HCT116 (cell line): ENCODE measurements at regions not wholly inside any gene's neighbourhood (a gene's known extent, or its start where the extent isn't known, plus 50 kb on each side); places are given as distances from the start of the nearest gene placed in this dataset.

Source experiments
- ATAC-seq: fragments of 200-7000 bp; cut with Tn5 transposase; 2 replicates; pipeline ENCODE4 v1.9.1; 2020; ENCODE audit warnings: mild to moderate bottlenecking, moderate library complexity
- BruUV-seq: library from RNA; stranded (reverse); fragments of 400-500 nt; replicated peaks from 2 replicates; lab custom pipeline; 2021; lab: Mats Ljungman, UMichigan
- CTCF ChIA-PET: fragments of 300-600 bp; sonication (Branson Sonifier 250); formaldehyde crosslinking; loops from one replicate; lab custom pipeline; 2021; ENCODE audit warnings: antibody characterized with exemption; lab: Charles Lee
- POLR2A ChIA-PET: fragments of 300-600, 350-600 bp; sonication (Branson Sonifier 250); formaldehyde crosslinking; loops from one replicate; lab custom pipeline; 2021; ENCODE audit warnings: antibody characterized with exemption; lab: Charles Lee
- RAD21 ChIA-PET, 2 experiments: fragments of 300-600 bp; sonication (Branson Sonifier 250); formaldehyde crosslinking; loops; one replicate each; lab custom pipeline; 2023; ENCODE audit warnings: low total read pairs in 2 of 2; ENCODE audit not compliant: uncharacterized antibody in 2 of 2, unreplicated experiment in 2 of 2, low non-redundant PET in 1 of 2; lab: Charles Lee
- DNase-seq: peaks from one replicate; pipeline ENCODE4 v3.0.0-alpha.2; 2010; ENCODE audit warnings: low read depth, low spot score
- H2AFZ ChIP-seq: fragments of 200-600 bp; shearing (Covaris generic), sonication (generic); 2 replicates; pipeline ENCODE4 v1.6.1; 2017; ENCODE audit warnings: low read depth, mixed run types, mixed read lengths, antibody characterized with exemption, low read length; ENCODE audit not compliant: poor library complexity, severe bottlenecking
- H3K27ac ChIP-seq: 2 replicates; pipeline ENCODE4 v1.5.1; 2012; ENCODE audit warnings: low read depth, low read length
- H3K27me3 ChIP-seq: fragments of 200-600 bp; sonication (generic); 2 replicates; pipeline ENCODE4 v1.6.1; 2016; ENCODE audit warnings: mixed run types, low read length, mixed read lengths; ENCODE audit not compliant: insufficient read depth
- H3K36me3 ChIP-seq, 2 experiments: fragments of 200-500 bp in 1 of 2; fragments of 200-600 bp in 1 of 2; sonication (Bioruptor generic) in 1 of 2; sonication (generic) in 1 of 2; 2 replicates each; pipeline versions ENCODE4 v1.5.1 to v1.6.1; 2014 to 2016; ENCODE audit warnings: low read length in 2 of 2, inconsistent platforms in 1 of 2, mixed read lengths in 1 of 2, mixed run types in 1 of 2; ENCODE audit not compliant: insufficient read depth in 2 of 2, control insufficient read depth in 1 of 2
- H3K4me1 ChIP-seq, 2 experiments: fragments of 200-600 bp in 1 of 2; sonication (generic) in 1 of 2; 2 replicates each; pipeline versions ENCODE4 v1.5.1 to v1.6.1; 2012 to 2017; ENCODE audit warnings: low read length in 2 of 2, inconsistent platforms in 1 of 2, mild to moderate bottlenecking in 1 of 2, mixed read lengths in 1 of 2, mixed run types in 1 of 2, moderate library complexity in 1 of 2; ENCODE audit not compliant: insufficient read depth in 2 of 2, control insufficient read depth in 1 of 2
- H3K4me2 ChIP-seq: fragments of 200-600 bp; sonication (generic); 2 replicates; pipeline ENCODE4 v1.6.1; 2017; ENCODE audit warnings: mixed run types, low read length, mixed read lengths
- H3K4me3 ChIP-seq, 2 experiments: fragments of 200-600 bp in 1 of 2; sonication (generic) in 1 of 2; replicated peaks in 1 of 2; 2 replicates each; pipeline ENCODE4 v1.5.1; 2011 to 2016; ENCODE audit warnings: low read length in 2 of 2, control low read depth in 1 of 2, low read depth in 1 of 2, mild to moderate bottlenecking in 1 of 2, mixed read lengths in 1 of 2, mixed run types in 1 of 2
- H3K79me2 ChIP-seq: fragments of 200-600 bp; sonication (generic); 2 replicates; pipeline ENCODE4 v1.6.1; 2017; ENCODE audit warnings: mild to moderate bottlenecking, mixed run types, low read length, moderate library complexity, mixed read lengths; ENCODE audit not compliant: insufficient read depth
- H3K9ac ChIP-seq: fragments of 200-600 bp; sonication (generic); 2 replicates; pipeline ENCODE4 v1.6.1; 2016; ENCODE audit warnings: low read length, mixed read lengths
- H3K9me2 ChIP-seq: fragments of 200-600 bp; sonication (generic), shearing (Covaris generic); 2 replicates; pipeline ENCODE4 v1.6.1; 2017; ENCODE audit warnings: mixed run types, mild to moderate bottlenecking, moderate library complexity; ENCODE audit not compliant: insufficient read depth
- H3K9me3 ChIP-seq, 2 experiments: fragments of 200-500 bp in 1 of 2; fragments of 200-600 bp in 1 of 2; sonication (Bioruptor generic) in 1 of 2; sonication (generic) in 1 of 2; 2 replicates each; pipeline ENCODE4 v1.6.1; 2014 to 2017; ENCODE audit warnings: low read length in 2 of 2, mixed read lengths in 2 of 2, inconsistent platforms in 1 of 2, low read depth in 1 of 2, mild to moderate bottlenecking in 1 of 2, mixed run types in 1 of 2, moderate library complexity in 1 of 2; ENCODE audit not compliant: control insufficient read depth in 1 of 2, insufficient read depth in 1 of 2
- H4K20me1 ChIP-seq: fragments of 200-600 bp; sonication (generic), shearing (Covaris generic); 2 replicates; pipeline ENCODE4 v1.6.1; 2017; ENCODE audit warnings: mixed run types, mild to moderate bottlenecking, moderate library complexity; ENCODE audit not compliant: insufficient read depth
- EGR1 ChIP-seq: IDR thresholded peaks from 2 replicates; pipeline ENCODE4 v1.6.1; 2012; ENCODE audit warnings: low read depth
- ELF1 ChIP-seq: IDR thresholded peaks from 2 replicates; pipeline ENCODE4 v1.6.1; 2012; ENCODE audit warnings: low read depth, borderline replicate concordance
- JUND ChIP-seq: IDR thresholded peaks from 2 replicates; pipeline ENCODE4 v1.6.1; 2012
- SIN3A ChIP-seq: IDR thresholded peaks from 2 replicates; pipeline ENCODE4 v1.6.1; 2012; ENCODE audit warnings: low read depth
- ZFX ChIP-seq: fragments of 450-650 bp; IDR thresholded peaks from 2 replicates; pipeline ENCODE4 v1.6.1; 2017
- ZNF274 ChIP-seq: fragments of 200-500 bp; sonication (Bioruptor generic); IDR thresholded peaks from 2 replicates; pipeline ENCODE4 v1.6.1; 2014; ENCODE audit warnings: mild to moderate bottlenecking, low read depth, low read length, inconsistent platforms
- intact Hi-C: fragments of 100-400 bp; cut with micrococcal nuclease; formaldehyde crosslinking; loops from 2 replicates; pipeline ENCODE4 v1.10.0; 2022
- TF ChIP-seq, protein P1 (sequence below): IDR thresholded peaks from 2 replicates; pipeline ENCODE4 v1.6.1; 2012; ENCODE audit warnings: low read depth
- TF ChIP-seq, protein P2 (sequence below): IDR thresholded peaks from 2 replicates; pipeline ENCODE4 v1.6.1; 2012

DNA sequence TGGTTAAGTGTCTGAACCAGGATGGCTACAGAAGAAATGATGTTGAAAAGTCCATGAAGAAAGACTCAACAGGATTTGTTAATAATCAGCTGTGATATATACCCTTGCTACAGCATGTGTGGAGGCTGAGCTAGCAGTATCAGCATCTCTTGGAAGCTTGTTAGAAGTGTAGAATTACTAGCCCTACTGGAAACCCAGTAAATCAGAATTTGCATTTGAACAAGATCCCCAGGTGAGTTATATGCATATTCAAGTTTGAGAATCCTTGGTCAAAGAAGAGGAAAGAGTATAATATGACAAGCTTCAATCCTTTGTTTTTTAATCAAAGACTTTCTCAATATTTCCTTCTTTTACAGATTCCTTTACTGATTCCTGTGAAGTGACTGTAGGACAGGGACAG lies 109.0 kb upstream of the KCNJ3 start:
- no peaks in the 10 kb centered on the region for H3K9me2 ChIP-seq
- no peak overlapping the region for H2AFZ ChIP-seq
- H3K9me3 ChIP-seq = no peaks in the 10 kb centered on the region
- intact Hi-C loops = no loop called here
- H3K27me3 ChIP-seq = no peaks in the 10 kb centered on the region
- H3K4me1 ChIP-seq = no peaks in the 10 kb centered on the region
- RAD21 ChIA-PET = no interaction called here
- DNase-seq = no peak
- H3K9ac ChIP-seq = no peak overlapping the region
- TF ChIP-seq ZNF274 (no peak), ZFX (no peak), ELF1 (no peak), JUND (no peak), EGR1 (no peak), SIN3A (no peak)
- TF ChIP-seq, protein P1, sequence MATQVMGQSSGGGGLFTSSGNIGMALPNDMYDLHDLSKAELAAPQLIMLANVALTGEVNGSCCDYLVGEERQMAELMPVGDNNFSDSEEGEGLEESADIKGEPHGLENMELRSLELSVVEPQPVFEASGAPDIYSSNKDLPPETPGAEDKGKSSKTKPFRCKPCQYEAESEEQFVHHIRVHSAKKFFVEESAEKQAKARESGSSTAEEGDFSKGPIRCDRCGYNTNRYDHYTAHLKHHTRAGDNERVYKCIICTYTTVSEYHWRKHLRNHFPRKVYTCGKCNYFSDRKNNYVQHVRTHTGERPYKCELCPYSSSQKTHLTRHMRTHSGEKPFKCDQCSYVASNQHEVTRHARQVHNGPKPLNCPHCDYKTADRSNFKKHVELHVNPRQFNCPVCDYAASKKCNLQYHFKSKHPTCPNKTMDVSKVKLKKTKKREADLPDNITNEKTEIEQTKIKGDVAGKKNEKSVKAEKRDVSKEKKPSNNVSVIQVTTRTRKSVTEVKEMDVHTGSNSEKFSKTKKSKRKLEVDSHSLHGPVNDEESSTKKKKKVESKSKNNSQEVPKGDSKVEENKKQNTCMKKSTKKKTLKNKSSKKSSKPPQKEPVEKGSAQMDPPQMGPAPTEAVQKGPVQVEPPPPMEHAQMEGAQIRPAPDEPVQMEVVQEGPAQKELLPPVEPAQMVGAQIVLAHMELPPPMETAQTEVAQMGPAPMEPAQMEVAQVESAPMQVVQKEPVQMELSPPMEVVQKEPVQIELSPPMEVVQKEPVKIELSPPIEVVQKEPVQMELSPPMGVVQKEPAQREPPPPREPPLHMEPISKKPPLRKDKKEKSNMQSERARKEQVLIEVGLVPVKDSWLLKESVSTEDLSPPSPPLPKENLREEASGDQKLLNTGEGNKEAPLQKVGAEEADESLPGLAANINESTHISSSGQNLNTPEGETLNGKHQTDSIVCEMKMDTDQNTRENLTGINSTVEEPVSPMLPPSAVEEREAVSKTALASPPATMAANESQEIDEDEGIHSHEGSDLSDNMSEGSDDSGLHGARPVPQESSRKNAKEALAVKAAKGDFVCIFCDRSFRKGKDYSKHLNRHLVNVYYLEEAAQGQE = no peak
- TF ChIP-seq, protein P2, sequence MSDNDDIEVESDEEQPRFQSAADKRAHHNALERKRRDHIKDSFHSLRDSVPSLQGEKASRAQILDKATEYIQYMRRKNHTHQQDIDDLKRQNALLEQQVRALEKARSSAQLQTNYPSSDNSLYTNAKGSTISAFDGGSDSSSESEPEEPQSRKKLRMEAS = no peak
- H3K4me3 ChIP-seq = no peak overlapping the region
- BruUV-seq = no TSS peak
- CTCF ChIA-PET = no interaction called here
- H3K4me2 ChIP-seq = no peak overlapping the region
- no peak overlapping the region for H3K27ac ChIP-seq
- H3K79me2 ChIP-seq = no peaks in the 10 kb centered on the region
- H4K20me1 ChIP-seq = no peaks in the 10 kb centered on the region
- POLR2A ChIA-PET = no interaction called here
- no peaks in the 10 kb centered on the region for H3K36me3 ChIP-seq
- no peak for ATAC-seq
